ENCODE measurements at regions not wholly inside any gene's neighbourhood (a gene's known extent, or its start where the extent isn't known, plus 50 kb on each side); places are given as distances from the start of the nearest gene placed in this dataset.

GRCh38 chr1:166588741-166589140 lies 250.5 kb upstream of the POGK start:
- TF ChIP-seq POLR2AphosphoS5 (IDR thresholded peaks at IDR 0.05; ENCODE audit: low read depth, low read length) (no peak), POLR2A (IDR thresholded peaks at IDR 0.05; ENCODE audit: low read depth, low read length) (no peak), TAF1 (IDR thresholded peaks at IDR 0.05; ENCODE audit: low read depth, low read length) (no peak)
